Fibroblast of mammary gland (primary cell): ENCODE measurements at regions not wholly inside any gene's neighbourhood (a gene's known extent, or its start where the extent isn't known, plus 50 kb on each side); places are given as distances from the start of the nearest gene placed in this dataset.

Source experiments
- DNase-seq: peaks from one replicate; pipeline ENCODE4 v3.0.0-alpha.2; 2010; ENCODE audit warnings: low read depth
- H3K4me3 ChIP-seq: 2 replicates; pipeline ENCODE4 v1.5.1; 2011; ENCODE audit warnings: low read depth, mild to moderate bottlenecking, low read length, moderate library complexity; ENCODE audit not compliant: control insufficient read depth
- CTCF ChIP-seq: conservative IDR thresholded peaks from 2 replicates; pipeline ENCODE4 v1.5.1; 2011; ENCODE audit warnings: low read depth, low read length, inconsistent platforms; ENCODE audit not compliant: control insufficient read depth, insufficient read depth

- DNase-seq: peak; percentile 87
- TF ChIP-seq CTCF: no peak
- no peak overlapping the region for H3K4me3 ChIP-seq
These were observed 210.3 kb downstream of the GPAM start for GRCh38 chr10:111973306-111973705.

- no peak for TF ChIP-seq CTCF
- no peak for DNase-seq
- no peak overlapping the region for H3K4me3 ChIP-seq
These were observed 209.7 kb downstream of the GPAM start for GRCh38 chr10:111973826-111974225.

- H3K4me3 ChIP-seq: no peak overlapping the region
- peak; percentile 71 for DNase-seq
- no peak for TF ChIP-seq CTCF
These were observed 209.2 kb downstream of the GPAM start for GRCh38 chr10:111974325-111974724.

GRCh38 chr10:111976557-111976956, 207.0 kb downstream of the GPAM start:
- no peak overlapping the region for H3K4me3 ChIP-seq
- DNase-seq: no peak
- no peak for TF ChIP-seq CTCF

- no peak for TF ChIP-seq CTCF
- no peak for DNase-seq
- no peak overlapping the region for H3K4me3 ChIP-seq
These were observed 199.5 kb downstream of the GPAM start for GRCh38 chr10:111984057-111984456.

- DNase-seq: peak; percentile 91
- no peak overlapping the region for H3K4me3 ChIP-seq
- no peak for TF ChIP-seq CTCF
These were observed 197.5 kb downstream of the GPAM start for GRCh38 chr10:111986079-111986478.

- no peak for TF ChIP-seq CTCF
- no peak overlapping the region for H3K4me3 ChIP-seq
These were observed 194.9 kb downstream of the GPAM start for GRCh38 chr10:111988646-111989045.

More at GRCh38 chr10:111988646-111989045, 194.9 kb downstream of the GPAM start:
- no peak for DNase-seq
